Activated T-helper 1 cell treated with anti-CD3 and anti-CD28 coated beads, Interleukin-2, amount 50 U/mL, for 16 hours (primary cell): ENCODE measurements at regions not wholly inside any gene's neighbourhood (a gene's known extent, or its start where the extent isn't known, plus 50 kb on each side); places are given as distances from the start of the nearest gene placed in this dataset.

ENCODE experiments used
- DNase-seq, 2 donors: peaks; one replicate each; pipeline ENCODE4 v3.0.0-alpha.2; 2020; ENCODE audit warnings: low read depth in 1 of 2, low spot score in 1 of 2

DNA sequence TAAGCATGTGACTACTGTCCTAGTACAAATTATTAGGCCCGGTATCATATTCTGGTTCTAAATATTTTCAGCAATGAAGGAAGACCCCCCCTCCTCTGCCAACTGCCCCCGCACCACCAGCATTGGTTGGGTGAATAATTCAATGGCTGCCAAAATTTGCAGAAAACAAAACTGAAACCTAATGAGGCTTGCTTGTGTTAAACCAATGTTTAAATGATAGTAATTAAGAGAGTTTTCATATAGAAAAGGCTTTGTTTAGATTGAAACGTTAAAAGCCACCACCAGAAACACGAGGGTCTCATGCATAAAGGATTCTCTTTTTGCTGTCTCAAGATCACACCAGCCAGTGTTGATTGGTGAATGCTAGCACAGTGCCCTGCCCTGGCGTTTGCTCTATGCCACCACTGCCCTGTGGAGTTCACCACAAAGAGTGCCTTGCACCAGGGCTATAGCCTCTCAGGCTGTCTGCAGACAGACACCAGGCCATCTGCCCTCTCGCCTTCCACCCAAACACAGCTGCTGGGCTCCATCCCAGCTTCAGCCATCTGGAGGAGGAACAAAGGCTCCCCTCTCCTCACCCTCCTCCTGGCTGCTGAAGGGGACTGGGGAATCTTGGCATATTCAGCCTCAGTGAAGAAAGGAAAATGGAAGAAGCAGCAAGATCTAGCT is 200.3 kb upstream of the PFN2 start:
- DNase-seq = no peak

DNA sequence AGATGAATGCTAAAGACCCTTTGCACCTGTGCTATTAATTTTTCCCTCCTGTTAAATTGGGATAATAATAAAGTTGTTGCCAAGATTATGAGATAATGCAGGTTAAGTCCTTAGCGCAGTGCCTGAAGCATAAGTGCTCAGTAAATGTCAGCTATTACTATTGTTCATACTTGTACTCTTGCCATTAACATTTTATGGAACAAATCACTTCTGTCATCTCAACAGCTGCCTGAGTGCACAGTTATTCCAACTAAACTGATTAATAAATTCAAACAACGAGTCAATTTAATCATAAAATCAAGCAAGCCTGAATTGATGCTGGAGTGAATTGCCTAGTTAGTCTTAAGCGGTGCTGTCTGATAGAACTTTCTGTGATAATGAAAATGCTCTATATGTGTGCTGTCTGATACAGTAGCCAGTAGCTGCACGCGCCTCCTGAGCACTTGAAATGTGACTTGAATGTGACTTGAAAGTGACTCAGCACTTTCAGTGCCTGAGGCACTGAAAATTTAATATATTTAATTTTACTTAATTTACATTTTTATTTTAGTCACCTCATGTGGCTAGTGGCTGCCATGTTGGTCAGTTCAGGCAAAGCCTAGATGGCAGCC is 198.7 kb upstream of the PFN2 start:
- no peak for DNase-seq

DNA sequence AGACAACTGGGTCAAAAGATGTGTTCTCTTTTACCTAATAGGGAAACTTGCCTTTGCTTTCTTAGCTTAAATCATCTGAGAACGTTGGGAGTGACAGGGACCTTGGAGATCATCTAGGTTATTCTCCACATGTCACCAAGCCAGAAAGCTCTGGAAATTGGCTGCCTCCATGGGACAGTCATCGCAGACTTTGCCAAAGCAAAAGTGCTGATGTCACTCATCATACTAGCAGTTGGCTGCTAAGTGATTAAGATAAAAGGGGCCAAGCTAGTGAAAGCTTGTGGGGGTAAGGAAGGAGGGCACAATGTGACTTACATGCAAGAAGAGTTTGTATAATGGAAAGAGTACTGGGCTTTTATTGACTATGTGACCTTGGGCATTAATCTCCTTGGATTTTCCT is 198.0 kb upstream of the PFN2 start:
- DNase-seq = no peak

DNA sequence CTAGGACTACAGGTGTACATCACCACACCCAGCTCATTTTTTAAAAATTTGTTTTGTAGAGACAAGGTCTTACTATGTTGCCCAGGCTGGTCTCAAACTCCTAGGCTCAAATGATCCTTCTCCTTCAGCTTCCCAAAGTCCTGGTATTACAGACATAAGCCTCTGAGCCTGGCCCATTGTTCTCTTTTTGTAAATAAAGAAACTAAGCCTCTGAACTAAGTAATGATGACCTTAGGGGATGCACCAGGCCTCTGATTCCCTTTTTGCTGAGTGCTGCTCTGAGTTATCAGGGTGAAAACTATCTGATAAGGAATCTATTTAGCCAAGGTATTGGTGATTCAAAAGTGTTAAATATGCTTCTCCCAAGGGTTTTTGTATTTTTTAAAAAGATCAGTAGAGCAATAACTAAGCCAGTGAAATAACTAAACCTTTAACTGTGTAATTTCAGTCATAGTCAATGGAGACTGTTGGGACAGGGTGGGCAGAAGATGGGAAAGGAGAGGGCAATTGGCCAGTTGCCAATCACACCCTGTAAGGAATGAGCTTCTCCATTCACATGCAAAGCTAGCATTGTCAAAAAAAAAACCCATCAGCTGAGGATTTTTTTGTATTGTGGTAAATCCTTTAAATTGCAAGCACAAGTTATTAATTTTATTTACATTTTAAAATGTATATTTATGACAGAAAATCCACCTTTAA is 194.8 kb upstream of the PFN2 start:
- no peak for DNase-seq

DNA sequence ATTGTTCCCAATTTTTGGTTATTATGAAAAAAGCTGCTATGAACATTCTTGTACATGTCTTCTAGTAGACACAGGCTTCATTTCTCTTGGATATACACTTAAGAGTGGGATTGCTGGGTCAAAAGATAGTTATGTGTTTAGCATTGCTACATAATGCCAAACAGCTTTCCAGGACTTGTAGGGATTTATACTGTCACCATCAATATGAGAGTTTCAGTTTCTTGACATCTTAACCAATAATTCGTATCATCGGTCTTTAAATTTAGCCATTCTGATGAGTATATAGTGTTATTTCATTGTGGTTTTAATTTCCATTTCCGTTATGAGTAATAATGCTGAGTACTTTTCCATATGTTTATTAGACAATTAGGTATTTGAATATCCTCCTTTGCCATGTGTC is 190.3 kb upstream of the PFN2 start:
- DNase-seq = no peak

DNA sequence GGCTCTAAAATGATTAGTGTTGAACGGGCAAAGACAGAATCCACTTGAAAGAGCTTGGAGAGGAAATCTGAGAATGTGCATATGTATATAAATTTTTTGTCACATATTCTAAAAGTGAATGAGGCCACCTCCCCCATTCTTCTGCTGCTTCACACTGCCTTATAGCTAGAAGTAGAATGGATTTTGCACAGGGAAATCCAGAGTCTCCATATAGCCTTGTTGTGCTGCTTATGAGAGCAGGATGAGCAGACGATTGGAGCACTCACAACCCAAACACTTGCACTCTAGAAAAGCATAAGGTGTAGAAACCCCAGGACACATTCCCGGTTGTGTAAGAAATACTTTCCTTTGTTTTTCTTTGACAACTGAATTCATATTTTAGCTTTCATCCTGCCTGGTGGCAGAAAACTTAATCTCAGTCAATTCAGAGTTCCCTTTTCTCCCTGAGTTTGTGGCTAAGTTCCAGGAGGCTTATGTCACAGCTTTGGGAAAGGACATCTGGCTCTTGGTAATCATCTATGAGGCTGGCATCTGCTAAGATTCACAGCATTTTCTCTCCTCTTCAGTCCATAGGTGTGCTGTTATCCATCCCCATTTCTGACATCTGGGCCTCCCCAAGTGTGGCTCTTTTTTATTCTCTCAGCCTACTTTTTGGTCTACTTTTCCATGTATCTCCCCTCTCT is 188.4 kb upstream of the PFN2 start:
- DNase-seq = no peak

DNA sequence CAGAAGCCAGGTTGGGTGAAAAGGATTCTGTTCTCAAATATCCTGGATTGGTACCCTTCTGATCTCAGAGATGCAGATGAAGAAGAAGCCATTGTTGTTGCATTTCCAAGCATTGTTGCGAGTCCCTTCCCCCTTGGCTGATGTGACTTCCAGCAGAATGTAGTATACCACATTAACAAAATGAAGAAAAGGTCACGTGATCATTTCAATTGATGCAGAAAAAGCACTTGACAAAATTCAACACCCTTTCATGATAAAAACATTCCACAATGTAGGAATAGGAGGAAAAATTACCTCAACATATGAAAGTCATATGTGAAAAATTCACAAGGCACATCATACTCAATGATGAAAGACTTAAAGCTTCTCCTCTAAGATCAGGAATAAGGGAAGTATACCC is 181.9 kb upstream of the PFN2 start:
- DNase-seq = no peak

DNA sequence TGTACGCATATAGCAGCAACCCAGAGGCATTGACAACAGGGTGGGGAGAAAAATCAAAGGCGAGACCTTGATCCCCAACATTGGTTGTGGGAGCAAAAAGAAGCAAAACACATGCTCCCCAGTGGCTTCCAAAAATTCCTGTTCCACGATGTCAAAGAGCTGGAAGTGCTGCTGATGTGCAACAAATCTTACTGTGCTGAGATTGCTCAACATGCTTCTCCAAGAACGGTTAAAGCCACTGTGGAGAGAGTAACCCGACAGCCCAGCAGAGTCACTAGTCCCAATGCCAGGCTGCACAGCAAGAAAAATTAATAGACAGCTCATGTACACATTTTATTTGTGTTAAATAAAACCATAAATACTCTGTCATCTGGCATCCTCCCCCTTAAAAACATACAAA is 179.9 kb upstream of the PFN2 start:
- no peak for DNase-seq

DNA sequence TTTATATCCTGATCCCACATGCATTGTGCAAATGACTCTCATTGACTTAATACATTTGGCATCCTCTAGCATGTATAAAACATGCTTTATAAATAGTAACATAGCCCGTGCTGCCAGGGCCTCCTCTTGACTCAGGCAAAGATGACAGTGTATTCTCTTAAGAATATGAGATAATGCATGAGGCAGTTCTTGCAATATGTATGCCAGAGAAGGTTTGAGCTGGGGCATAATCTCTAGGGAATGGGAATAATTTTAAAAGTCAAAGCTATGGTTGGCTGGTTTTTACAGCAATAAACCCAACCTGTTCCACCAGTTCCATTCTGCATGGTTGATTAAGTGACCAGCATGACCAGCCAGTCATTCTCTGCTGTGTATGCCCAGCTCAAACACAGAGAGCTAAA is 179.0 kb upstream of the PFN2 start:
- DNase-seq = no peak

DNA sequence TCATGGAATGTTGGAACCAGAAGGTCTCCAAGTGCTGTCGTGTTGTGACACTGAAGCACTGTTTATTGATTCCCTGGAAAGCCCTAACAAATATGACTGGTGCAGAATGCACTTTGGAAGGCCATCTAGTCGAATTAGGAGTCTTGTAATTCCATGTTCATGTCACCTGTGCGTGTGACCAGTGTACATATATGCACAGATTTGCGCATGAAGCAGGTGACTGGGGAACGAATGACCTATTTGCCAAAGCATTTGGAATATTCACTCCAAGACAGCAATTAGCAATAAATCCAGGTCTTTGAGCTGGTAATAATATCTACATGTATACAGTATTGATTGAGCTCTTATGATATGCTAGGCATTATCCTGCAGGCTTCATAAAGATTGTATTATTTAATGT is 177.5 kb upstream of the PFN2 start:
- no peak for DNase-seq

DNA sequence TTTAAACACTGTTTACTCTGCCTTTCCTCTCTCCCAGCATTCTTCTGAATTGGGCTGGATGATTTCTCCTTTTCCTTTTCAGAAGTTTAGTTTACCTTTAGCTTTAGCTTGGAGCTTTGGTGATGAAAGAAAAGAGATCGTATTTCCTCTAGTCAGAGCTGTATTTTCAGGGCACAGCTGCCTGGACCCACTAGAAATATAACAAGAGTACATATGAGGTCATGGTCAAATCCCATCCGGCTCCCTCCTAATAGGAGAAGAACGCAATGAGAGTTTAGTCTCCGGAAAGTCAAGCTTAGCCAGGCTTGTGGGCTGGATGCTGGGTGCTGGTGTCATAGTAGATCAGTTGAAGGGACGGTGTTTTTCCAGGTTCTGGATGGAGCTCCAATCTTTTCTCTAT is 177.1 kb upstream of the PFN2 start:
- no peak for DNase-seq

DNA sequence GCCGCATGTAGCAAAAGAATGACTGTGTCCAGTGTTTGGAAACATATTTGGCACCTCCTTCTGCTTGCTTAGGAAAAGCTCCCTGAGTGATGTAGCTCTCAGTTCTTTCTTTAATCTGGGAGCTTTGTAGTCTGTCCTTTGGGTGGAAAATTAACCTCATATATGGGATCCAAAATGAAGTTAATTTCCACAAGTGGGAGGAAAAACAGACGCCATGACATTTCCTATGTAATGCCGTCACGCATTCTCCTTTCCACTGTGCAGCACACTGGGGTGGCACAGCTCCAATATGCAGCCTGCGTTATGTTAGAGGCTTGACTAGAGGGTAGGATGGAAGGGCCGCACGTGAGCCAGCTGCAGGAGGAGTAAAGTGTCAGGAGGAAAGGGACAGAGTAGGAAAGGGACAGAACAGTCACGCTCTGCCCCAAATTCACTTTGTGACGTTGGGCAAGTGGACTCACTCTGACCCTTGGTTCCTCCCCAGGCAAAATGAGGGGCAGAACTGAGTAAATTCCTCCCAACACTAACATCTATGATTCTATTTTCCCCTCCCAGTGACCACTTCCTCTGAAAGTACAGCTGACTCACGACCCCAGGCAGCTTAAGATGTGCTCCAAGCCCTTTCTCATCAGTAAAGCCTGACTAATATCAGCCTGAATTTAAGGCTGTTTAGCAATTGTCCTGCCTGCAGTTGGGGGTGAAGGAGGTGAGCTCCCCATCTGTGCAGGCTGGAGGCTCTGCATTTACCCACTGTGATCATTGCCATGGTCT is 176.5 kb upstream of the PFN2 start:
- no peak for DNase-seq

DNA sequence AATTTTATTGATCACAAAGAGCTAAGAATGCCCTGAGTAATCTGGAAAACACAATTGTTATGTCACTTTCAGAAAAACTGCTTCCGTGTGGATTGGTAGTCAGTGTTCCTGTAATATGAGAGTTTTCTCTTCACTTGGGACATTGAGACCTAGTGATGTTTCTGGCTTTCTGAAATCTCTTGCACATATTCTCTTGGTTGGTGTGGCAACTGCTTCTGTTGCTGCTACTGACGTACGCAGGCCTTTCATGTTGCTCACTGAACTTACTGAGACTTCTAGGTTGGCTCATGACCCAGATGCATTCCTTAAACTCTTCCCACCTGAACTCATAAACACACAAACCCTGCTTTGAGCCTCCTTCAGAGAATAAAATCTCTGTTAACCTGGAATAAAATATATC is 175.0 kb upstream of the PFN2 start:
- DNase-seq = no peak

DNA sequence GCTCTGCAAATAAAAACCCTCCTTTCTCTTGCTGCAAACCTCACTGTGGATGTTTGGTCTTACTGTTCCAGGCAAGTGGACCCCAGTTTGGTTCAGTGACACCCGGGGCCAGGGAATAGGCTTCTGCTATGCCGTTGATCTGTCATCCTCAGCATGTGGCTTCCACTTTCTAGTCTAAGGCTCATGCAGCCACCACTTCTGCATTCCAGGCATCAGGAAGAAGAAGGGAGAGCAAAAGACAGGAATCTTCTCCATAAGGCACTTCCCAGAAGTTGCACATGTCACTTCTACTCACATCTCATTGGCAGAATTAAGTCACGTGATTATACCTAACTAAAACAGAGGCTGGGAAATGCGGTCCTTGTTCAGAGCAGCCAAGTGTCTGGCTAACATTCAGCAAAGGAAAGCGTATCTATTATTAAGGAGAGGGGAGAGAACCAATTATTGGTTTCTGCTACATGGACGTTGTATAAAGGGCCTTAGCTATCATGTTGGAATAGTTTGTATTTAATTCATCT is 173.6 kb upstream of the PFN2 start:
- DNase-seq = no peak

DNA sequence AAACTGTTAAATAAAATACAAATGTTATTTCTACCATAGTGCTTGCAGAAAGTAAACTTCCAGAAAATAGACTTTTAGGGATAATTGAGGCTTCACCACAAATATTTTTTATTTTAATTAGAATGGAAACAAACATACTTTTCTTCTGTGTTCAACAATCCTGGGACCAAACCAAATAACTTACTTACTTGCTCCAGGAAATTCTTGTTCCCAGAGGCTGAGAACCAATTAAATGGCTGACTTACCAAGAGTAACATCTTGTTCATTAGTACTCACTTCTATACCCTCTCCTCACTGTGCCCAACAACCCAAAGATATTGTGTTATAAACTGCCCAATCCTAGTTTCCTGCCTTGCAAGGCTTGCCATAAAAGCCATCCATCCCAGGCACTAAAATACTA is 172.2 kb upstream of the PFN2 start:
- no peak for DNase-seq

DNA sequence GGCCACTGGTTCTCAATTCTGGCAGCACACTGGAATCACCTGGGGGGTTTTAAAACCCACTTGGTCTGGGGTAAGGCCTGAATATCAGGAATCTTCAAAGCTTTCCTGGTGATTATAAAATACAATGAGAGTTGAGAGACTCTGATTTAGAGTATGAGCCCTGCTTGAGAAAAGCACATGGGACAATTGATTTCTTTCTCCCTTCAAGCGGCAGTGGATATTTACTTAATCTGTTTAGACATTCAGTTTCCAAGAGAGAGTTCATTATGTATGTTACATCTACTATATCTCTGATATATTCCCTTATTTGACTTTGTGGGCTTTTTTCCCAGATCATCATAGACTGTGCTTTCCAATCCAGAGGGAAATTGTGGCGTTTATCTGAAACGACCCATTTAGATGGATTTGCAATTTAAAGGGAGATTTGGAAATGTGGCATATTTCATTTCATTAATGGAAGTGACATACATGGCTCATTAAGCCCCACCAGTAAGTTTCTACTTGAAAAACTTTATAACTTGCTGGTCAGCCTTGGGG is 171.2 kb upstream of the PFN2 start:
- no peak for DNase-seq

DNA sequence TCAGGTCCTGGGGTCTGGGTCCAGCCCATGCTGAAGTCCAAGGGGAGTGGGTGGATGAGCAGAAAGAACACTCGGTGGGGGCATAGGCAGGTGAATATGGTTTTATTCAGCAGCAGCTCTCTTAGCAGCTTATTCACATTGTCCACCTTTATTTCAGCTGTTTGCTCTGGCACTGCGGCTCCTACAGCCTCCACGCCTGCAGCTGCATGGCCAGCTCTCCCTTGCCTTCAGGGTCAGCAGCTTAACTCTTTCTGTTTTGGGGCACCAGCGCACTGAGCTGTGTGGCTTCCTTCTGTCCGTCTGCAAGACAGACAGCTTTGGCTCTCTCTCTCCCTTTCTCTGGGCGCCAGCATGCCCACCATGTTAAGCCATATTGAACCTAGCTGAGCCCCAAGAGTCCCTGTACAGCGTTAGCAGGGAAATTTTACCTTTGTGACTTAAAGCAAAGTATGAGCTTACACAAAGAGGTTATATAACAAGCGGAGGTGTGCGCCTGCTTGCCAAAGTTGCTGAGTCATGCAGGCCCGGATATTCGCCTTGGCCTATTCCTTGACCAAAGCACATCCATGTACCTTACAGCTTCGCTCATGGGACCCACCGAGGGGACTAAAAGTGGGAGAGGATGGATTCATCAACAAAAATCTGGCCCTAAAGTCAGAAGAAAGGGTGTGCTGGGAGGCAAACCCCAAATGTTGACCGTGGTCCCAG is 170.1 kb upstream of the PFN2 start:
- no peak for DNase-seq

DNA sequence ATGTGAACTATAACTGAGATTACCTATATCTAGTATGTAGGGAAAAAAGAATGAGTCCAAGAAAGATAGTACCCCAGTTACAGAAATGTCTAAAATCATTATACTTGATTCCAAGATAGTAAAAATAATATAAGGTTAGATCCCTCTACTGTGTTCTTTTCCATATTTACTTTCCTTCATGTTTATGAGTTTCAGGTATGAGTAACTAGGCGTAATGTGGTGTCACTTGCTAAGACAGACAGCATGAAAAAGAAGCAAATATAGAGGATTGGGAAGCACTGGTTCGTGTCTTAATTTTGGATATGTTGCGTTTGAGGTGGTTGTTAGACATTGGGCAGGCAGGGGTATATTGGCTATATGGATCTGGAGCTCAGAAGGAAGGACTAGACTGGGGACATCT is 168.1 kb upstream of the PFN2 start:
- DNase-seq = no peak

DNA sequence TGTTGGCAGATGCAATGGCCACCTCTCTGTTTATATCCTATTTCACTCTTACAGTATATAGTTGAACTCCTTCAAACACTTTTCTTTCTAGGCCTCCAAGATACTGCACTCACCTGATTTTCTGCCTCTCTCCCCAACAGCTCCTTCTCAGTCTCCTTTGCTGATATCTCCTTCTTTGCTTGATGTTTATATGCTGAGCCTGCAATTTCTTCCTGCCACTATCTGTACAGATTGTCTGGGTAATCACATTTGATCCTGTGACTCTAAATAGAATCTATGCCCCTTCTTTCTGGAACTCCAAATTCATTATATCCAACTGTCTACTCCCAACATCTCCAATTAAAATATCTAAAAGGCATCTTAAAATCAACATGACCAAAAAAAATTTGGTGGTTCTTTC is 165.5 kb upstream of the PFN2 start:
- no peak for DNase-seq

DNA sequence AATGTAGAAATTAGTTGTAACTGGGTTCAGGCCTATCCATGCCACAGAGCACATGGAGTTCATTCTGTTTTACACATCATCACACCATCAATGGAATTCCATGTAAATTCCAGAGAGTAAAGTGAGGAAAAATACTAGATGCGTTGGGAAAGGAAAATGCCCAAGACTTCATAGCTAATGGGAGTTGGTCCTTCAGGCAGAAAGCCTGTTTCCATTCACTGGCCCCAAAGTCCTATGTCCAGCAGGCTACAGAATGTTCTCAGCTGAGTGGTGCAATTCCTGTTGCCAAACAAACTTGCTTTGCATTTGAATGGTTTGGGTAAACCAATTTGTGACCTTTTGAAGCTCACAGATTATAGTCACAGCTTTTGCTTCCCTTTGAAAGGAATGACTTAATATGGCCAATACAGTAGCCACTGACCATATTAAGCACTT is 164.6 kb upstream of the PFN2 start:
- no peak for DNase-seq
